Ishikawa (cell line): ENCODE measurements at regions not wholly inside any gene's neighbourhood (a gene's known extent, or its start where the extent isn't known, plus 50 kb on each side); places are given as distances from the start of the nearest gene placed in this dataset.

Experiments
- CEBPB ChIP-seq: IDR thresholded peaks from 2 replicates; pipeline ENCODE4 v1.6.1; 2012
- EGR1 ChIP-seq: IDR thresholded peaks from 2 replicates; pipeline ENCODE4 v1.6.1; 2012
- EP300 ChIP-seq: IDR thresholded peaks from 2 replicates; pipeline ENCODE4 v1.6.1; 2012; ENCODE audit warnings: borderline replicate concordance
- FOXM1 ChIP-seq: IDR thresholded peaks from 2 replicates; pipeline ENCODE4 v1.6.1; 2012; ENCODE audit warnings: low read depth, borderline replicate concordance
- RAD21 ChIP-seq: IDR thresholded peaks from 2 replicates; pipeline ENCODE4 v1.6.1; 2012; ENCODE audit warnings: low read depth
- TAF1 ChIP-seq: IDR thresholded peaks from 2 replicates; pipeline ENCODE4 v1.6.1; 2012; ENCODE audit warnings: low read depth, mild to moderate bottlenecking
- TCF12 ChIP-seq: IDR thresholded peaks from 2 replicates; pipeline ENCODE4 v1.6.1; 2012; ENCODE audit warnings: low read depth
- TEAD4 ChIP-seq: IDR thresholded peaks from 2 replicates; pipeline ENCODE4 v1.6.1; 2012
- USF1 ChIP-seq: IDR thresholded peaks from 2 replicates; pipeline ENCODE4 v1.6.1; 2012
- YY1 ChIP-seq: IDR thresholded peaks from 2 replicates; pipeline ENCODE4 v1.6.1; 2012; ENCODE audit warnings: low read depth
- ZBTB7A ChIP-seq: IDR thresholded peaks from 2 replicates; pipeline ENCODE4 v1.6.1; 2012; ENCODE audit warnings: low read depth
- TF ChIP-seq, protein P1 (sequence below): IDR thresholded peaks from 2 replicates; pipeline ENCODE4 v1.6.1; 2012
- TF ChIP-seq, protein P2 (sequence below): IDR thresholded peaks from 2 replicates; pipeline ENCODE4 v1.6.1; 2012; ENCODE audit warnings: low read depth, mild to moderate bottlenecking

DNA sequence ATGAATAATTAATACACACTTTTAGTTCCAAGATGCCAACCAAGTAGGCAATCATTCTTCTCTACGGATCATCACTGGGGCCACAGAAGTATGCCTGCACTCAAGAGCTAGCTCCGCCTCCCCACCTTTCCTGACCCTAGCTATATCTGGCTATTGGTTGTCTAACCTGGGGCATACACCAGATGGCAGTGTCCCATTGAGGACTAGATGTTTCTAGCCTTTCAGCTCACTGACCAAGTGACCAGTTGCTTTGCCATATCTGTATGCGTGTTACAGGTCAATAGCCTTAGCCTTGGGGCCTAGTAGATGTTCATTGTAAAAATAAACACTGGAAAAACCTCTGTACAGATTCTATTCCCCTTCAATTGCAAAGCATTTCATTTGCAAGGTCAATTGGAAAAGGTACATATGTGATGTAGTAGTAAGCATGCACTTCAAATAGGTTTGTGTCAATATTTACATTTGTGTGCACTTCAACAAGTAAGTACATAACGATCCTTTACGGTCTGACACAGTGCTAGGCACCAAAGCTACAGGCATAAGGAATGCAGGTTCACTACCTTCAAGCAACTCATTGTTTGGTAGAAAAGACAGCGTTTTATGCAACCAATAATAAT is 521.7 kb downstream of the PPARGC1A start:
- TF ChIP-seq CEBPB (no peak), TAF1 (no peak), FOXM1 (no peak), TCF12 (no peak), EP300 (no peak), TEAD4 (no peak), YY1 (no peak), EGR1 (no peak), ZBTB7A (no peak), RAD21 (peak; percentile 65), USF1 (no peak)
- TF ChIP-seq, protein P1, sequence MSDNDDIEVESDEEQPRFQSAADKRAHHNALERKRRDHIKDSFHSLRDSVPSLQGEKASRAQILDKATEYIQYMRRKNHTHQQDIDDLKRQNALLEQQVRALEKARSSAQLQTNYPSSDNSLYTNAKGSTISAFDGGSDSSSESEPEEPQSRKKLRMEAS: no peak
- TF ChIP-seq, protein P2, sequence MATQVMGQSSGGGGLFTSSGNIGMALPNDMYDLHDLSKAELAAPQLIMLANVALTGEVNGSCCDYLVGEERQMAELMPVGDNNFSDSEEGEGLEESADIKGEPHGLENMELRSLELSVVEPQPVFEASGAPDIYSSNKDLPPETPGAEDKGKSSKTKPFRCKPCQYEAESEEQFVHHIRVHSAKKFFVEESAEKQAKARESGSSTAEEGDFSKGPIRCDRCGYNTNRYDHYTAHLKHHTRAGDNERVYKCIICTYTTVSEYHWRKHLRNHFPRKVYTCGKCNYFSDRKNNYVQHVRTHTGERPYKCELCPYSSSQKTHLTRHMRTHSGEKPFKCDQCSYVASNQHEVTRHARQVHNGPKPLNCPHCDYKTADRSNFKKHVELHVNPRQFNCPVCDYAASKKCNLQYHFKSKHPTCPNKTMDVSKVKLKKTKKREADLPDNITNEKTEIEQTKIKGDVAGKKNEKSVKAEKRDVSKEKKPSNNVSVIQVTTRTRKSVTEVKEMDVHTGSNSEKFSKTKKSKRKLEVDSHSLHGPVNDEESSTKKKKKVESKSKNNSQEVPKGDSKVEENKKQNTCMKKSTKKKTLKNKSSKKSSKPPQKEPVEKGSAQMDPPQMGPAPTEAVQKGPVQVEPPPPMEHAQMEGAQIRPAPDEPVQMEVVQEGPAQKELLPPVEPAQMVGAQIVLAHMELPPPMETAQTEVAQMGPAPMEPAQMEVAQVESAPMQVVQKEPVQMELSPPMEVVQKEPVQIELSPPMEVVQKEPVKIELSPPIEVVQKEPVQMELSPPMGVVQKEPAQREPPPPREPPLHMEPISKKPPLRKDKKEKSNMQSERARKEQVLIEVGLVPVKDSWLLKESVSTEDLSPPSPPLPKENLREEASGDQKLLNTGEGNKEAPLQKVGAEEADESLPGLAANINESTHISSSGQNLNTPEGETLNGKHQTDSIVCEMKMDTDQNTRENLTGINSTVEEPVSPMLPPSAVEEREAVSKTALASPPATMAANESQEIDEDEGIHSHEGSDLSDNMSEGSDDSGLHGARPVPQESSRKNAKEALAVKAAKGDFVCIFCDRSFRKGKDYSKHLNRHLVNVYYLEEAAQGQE: no peak
